WTC11 (cell line): ENCODE measurements at regions not wholly inside any gene's neighbourhood (a gene's known extent, or its start where the extent isn't known, plus 50 kb on each side); places are given as distances from the start of the nearest gene placed in this dataset.

Source experiments
- CTCF ChIP-seq: fragments of 200-600 bp; IDR thresholded peaks from 2 replicates; pipeline ENCODE4 v1.8.0; 2022; ENCODE audit warnings: antibody characterized with exemption
- E2F4 ChIP-seq: sonication (generic); formaldehyde crosslinking; IDR thresholded peaks from 2 replicates; pipeline ENCODE4 v1.8.1; 2022; ENCODE audit warnings: low read depth, mild to moderate bottlenecking, moderate library complexity, missing genetic modification reagents, borderline replicate concordance
- SP1 ChIP-seq: sonication (generic); formaldehyde crosslinking; conservative IDR thresholded peaks from 2 replicates; pipeline ENCODE4 v1.8.1; 2022; ENCODE audit warnings: missing genetic modification reagents
- ZNF121 ChIP-seq: sonication (generic); formaldehyde crosslinking; IDR thresholded peaks from 2 replicates; pipeline ENCODE4 v1.8.0; 2023; ENCODE audit warnings: missing genetic modification reagents

- TF ChIP-seq CTCF (no peak), ZNF121 (no peak), E2F4 (no peak), SP1 (CRISPR knock-in tag) (no peak)
These were observed 80.9 kb upstream of the AFDN start for GRCh38 chr6:167745670-167746389.
